AG04450 (cell line): ENCODE measurements at regions not wholly inside any gene's neighbourhood (a gene's known extent, or its start where the extent isn't known, plus 50 kb on each side); places are given as distances from the start of the nearest gene placed in this dataset.

Experiments
- CTCF ChIA-PET: fragments of 300-600, 350-600 bp; formaldehyde crosslinking; extraction: SDS; loops from one replicate; lab custom pipeline; 2022; ENCODE audit warnings: antibody characterized with exemption, inconsistent platforms; lab: Charles Lee
- POLR2A ChIA-PET: fragments of 350-600 bp; formaldehyde crosslinking; extraction: SDS; loops from one replicate; lab custom pipeline; 2021; ENCODE audit warnings: antibody characterized with exemption, inconsistent platforms; lab: Yijun Ruan, JAX
- DNase-seq: peaks from one replicate; pipeline ENCODE4 v3.0.0-alpha.2; 2011; ENCODE audit warnings: low read depth, low spot score
- H3K27ac ChIP-seq: one replicate; pipeline ENCODE4 v1.5.1; 2012; ENCODE audit warnings: low read depth, low read length, control low read depth
- H3K27me3 ChIP-seq: one replicate; pipeline ENCODE4 v1.6.0; 2012; ENCODE audit warnings: low read length; ENCODE audit not compliant: control insufficient read depth, insufficient read depth
- H3K4me3 ChIP-seq: 2 replicates; pipeline ENCODE4 v1.5.1; 2011; ENCODE audit warnings: mild to moderate bottlenecking, low read depth, low read length, control low read depth
- H3K9me3 ChIP-seq: 2 replicates; pipeline ENCODE4 v1.5.1; 2012; ENCODE audit warnings: low read length; ENCODE audit not compliant: control insufficient read depth, insufficient read depth
- TF ChIP-seq, protein P1 (sequence below): IDR thresholded peaks from 2 replicates; pipeline ENCODE4 v1.5.1; 2011; ENCODE audit warnings: low read depth, low read length, control low read depth, inconsistent platforms

DNA sequence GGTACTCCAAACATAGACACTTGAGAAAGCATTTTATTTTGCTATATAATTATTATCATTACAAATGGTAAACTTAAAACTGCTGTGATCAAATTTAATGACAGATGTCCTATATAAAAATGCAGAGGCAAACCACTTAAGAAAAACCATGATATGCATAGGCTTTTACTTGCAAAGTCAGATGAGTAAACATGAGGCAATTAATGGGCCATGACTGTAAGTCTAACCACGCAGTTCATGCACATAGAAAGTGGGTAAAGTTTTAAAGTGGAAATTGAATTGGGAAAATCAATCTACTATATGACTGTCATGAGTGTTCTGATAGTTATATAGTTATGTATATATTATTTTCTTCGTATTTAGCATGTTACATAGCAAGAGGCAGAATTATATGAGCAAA, 219.2 kb downstream of the PTPRC start:
- POLR2A ChIA-PET = no interaction called here
- TF ChIP-seq, protein P1, sequence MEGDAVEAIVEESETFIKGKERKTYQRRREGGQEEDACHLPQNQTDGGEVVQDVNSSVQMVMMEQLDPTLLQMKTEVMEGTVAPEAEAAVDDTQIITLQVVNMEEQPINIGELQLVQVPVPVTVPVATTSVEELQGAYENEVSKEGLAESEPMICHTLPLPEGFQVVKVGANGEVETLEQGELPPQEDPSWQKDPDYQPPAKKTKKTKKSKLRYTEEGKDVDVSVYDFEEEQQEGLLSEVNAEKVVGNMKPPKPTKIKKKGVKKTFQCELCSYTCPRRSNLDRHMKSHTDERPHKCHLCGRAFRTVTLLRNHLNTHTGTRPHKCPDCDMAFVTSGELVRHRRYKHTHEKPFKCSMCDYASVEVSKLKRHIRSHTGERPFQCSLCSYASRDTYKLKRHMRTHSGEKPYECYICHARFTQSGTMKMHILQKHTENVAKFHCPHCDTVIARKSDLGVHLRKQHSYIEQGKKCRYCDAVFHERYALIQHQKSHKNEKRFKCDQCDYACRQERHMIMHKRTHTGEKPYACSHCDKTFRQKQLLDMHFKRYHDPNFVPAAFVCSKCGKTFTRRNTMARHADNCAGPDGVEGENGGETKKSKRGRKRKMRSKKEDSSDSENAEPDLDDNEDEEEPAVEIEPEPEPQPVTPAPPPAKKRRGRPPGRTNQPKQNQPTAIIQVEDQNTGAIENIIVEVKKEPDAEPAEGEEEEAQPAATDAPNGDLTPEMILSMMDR = no peak
- Histone ChIP-seq H3K27me3 (no peaks in the 10 kb centered on the region), H3K4me3 (no peak overlapping the region), H3K27ac (no peak overlapping the region), H3K9me3 (no peaks in the 10 kb centered on the region)
- CTCF ChIA-PET = no interaction called here
- DNase-seq = no peak

- Histone ChIP-seq H3K4me3 (no peak overlapping the region), H3K27me3 (no peaks in the 10 kb centered on the region), H3K9me3 (no peaks in the 10 kb centered on the region), H3K27ac (no peak overlapping the region)
- ChIA-PET CTCF (no interaction called here), POLR2A (no interaction called here)
- TF ChIP-seq, protein P1 = no peak
- no peak for DNase-seq
These were observed 221.5 kb downstream of the PTPRC start for GRCh38 chr1:198860371-198860770.

GRCh38 chr1:198861636-198862035, 222.8 kb downstream of the PTPRC start:
- Histone ChIP-seq H3K9me3 (no peaks in the 10 kb centered on the region), H3K27ac (no peak overlapping the region), H3K4me3 (no peak overlapping the region), H3K27me3 (no peaks in the 10 kb centered on the region)
- CTCF ChIA-PET = no interaction called here
- POLR2A ChIA-PET = no interaction called here
- TF ChIP-seq, protein P1 = no peak
- no peak for DNase-seq

DNA sequence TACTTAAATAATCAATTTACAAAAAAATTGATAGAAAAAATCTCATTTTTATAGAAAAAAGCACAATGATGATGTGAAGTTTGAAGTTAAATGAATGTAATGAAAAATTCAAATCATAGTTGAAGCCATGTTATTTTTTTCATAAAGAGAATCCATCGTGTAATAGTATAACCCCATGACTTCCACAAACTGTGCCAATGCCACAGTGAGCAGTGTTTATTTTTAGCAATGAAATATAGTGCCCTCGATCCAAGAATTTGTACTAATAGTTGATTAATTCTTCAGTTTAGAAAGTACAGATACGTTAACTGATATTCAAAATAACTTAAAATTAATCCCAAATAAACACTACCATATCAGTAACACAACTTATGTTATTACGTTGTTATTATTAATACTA, 225.9 kb downstream of the PTPRC start:
- CTCF ChIA-PET = no interaction called here
- no peak overlapping the region for H3K4me3 ChIP-seq
- TF ChIP-seq, protein P1 = no peak
- no peak for DNase-seq
- POLR2A ChIA-PET = no interaction called here
- no peak overlapping the region for H3K27ac ChIP-seq
- no peaks in the 10 kb centered on the region for H3K9me3 ChIP-seq
- no peaks in the 10 kb centered on the region for H3K27me3 ChIP-seq

GRCh38 chr1:198865319-198865718, 226.5 kb downstream of the PTPRC start:
- POLR2A ChIA-PET = no interaction called here

More at GRCh38 chr1:198865319-198865718, 226.5 kb downstream of the PTPRC start:
- CTCF ChIA-PET = no interaction called here
- H3K4me3 ChIP-seq = no peak overlapping the region
- no peaks in the 10 kb centered on the region for H3K27me3 ChIP-seq
- no peak for DNase-seq
- H3K27ac ChIP-seq = no peak overlapping the region
- no peaks in the 10 kb centered on the region for H3K9me3 ChIP-seq
- TF ChIP-seq, protein P1 = no peak
